Thyroid gland (tissue), 4 donors: ENCODE measurements at regions not wholly inside any gene's neighbourhood (a gene's known extent, or its start where the extent isn't known, plus 50 kb on each side); places are given as distances from the start of the nearest gene placed in this dataset.

Experiments
- DNase-seq, 2 donors: peaks; one replicate each; pipeline ENCODE4 v3.0.0-alpha.2; 2019
- H3K27ac ChIP-seq, 3 donors: fragments of 200-600 bp; sonication (generic); 1 replicate in 2 of 3; 2 replicates in 1 of 3; pipeline ENCODE4 v1.5.1; 2016 to 2019; ENCODE audit warnings: mild to moderate bottlenecking in 1 of 3, moderate library complexity in 1 of 3
- H3K27me3 ChIP-seq: fragments of 200-600 bp; sonication (generic); one replicate; pipeline ENCODE4 v1.5.1; 2019
- H3K36me3 ChIP-seq, 2 donors: fragments of 200-600 bp; sonication (generic); one replicate each; pipeline ENCODE4 v1.5.1; 2016 to 2019
- H3K4me1 ChIP-seq, 2 donors: fragments of 200-600 bp; sonication (generic); one replicate each; pipeline ENCODE4 v1.5.1; 2017 to 2019
- H3K4me3 ChIP-seq, 3 donors: fragments of 200-600 bp; sonication (generic); replicated peaks in 1 of 3; 1 replicate in 2 of 3; 2 replicates in 1 of 3; pipeline ENCODE4 v1.5.1; 2016; ENCODE audit warnings: mild to moderate bottlenecking in 1 of 3
- H3K9me3 ChIP-seq: fragments of 200-600 bp; sonication (generic); one replicate; pipeline ENCODE4 v1.5.1; 2017
- POLR2A ChIP-seq, 2 donors: fragments of 450-650 bp; IDR thresholded peaks; one replicate each; pipeline ENCODE4 v1.6.1; 2017; ENCODE audit warnings: antibody characterized with exemption in 2 of 2, mild to moderate bottlenecking in 2 of 2, moderate library complexity in 1 of 2
- WGBS, 2 donors: methylation state at CpG; one replicate each; pipeline ENCODE4 v1.1.5; 2017; 5-methylcytosine and 5-hydroxymethylcytosine counted together
- intact Hi-C: fragments of 100-400 bp; cut with DNase I; formaldehyde crosslinking; loops from one replicate; pipeline ENCODE4 v1.15.1; 2023
- TF ChIP-seq, protein P1 (sequence below), 6 experiments: fragments of 200-600 bp in 3 of 6; fragments of 450-650 bp in 3 of 6; sonication (generic) in 3 of 6; IDR thresholded peaks; one replicate each; pipeline ENCODE4 v1.5.1; 2016 to 2019; ENCODE audit warnings: antibody characterized with exemption in 6 of 6, mild to moderate bottlenecking in 2 of 6, inconsistent platforms in 1 of 6, moderate library complexity in 1 of 6

DNA sequence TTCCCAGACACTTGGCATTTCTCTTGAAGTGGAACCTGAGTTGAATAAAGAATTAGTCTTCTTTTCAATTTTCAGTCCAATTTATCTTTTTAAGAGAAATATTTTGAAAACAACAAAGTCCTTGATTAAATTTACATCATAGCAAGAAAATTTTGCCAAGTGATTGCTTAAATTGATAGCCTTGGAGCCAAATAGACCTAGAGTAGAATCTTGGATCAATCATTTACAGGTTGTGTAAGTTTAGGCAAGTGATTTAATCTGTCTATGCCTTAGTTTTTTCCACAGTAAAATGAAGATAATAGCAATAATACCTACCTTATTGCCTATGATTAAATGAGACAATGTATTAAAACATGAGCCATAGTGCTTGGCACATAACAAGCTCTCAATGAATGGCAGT lies 113.9 kb downstream of the LHX9 start:
- H3K9me3 ChIP-seq, result no peaks in the 10 kb centered on the region
- H3K27ac ChIP-seq, result no peak overlapping the region
- H3K36me3 ChIP-seq, result no peaks in the 10 kb centered on the region
- intact Hi-C loops, result no loop called here
- no peaks in the 10 kb centered on the region for H3K27me3 ChIP-seq
- H3K4me3 ChIP-seq, result no peak overlapping the region
- no peaks in the 10 kb centered on the region for H3K4me1 ChIP-seq
- TF ChIP-seq, protein P1, sequence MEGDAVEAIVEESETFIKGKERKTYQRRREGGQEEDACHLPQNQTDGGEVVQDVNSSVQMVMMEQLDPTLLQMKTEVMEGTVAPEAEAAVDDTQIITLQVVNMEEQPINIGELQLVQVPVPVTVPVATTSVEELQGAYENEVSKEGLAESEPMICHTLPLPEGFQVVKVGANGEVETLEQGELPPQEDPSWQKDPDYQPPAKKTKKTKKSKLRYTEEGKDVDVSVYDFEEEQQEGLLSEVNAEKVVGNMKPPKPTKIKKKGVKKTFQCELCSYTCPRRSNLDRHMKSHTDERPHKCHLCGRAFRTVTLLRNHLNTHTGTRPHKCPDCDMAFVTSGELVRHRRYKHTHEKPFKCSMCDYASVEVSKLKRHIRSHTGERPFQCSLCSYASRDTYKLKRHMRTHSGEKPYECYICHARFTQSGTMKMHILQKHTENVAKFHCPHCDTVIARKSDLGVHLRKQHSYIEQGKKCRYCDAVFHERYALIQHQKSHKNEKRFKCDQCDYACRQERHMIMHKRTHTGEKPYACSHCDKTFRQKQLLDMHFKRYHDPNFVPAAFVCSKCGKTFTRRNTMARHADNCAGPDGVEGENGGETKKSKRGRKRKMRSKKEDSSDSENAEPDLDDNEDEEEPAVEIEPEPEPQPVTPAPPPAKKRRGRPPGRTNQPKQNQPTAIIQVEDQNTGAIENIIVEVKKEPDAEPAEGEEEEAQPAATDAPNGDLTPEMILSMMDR (IDR thresholded peaks at IDR 0.05), result no peak
- TF ChIP-seq POLR2A (IDR thresholded peaks at IDR 0.05), result no peak
- no peak for DNase-seq

DNA sequence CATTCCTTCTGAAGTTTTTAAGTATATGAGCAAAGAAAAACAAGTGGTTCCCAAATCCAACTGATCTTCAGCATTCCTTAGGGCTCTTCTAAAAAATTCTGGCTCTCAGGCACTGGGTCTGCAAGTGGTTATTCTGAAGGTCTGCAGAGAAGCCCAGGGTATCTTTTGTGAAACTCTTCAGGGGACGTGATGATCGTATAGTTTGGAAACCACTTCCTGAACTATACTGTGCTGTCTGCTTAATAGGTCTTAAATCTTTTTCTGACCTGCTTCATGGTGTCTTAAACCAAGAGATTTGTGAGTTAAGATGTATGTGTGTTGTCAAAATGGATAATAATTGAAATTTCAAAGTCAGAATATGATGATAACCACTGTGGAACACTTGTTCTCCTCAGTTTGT lies 115.5 kb downstream of the LHX9 start:
- Histone ChIP-seq H3K27me3 (no peaks in the 10 kb centered on the region), H3K27ac (no peak overlapping the region), H3K4me3 (no peak overlapping the region), H3K4me1 (no peaks in the 10 kb centered on the region), H3K36me3 (no peaks in the 10 kb centered on the region), H3K9me3 (no peaks in the 10 kb centered on the region)
- DNase-seq, result no peak
- intact Hi-C loops, result no loop called here
- 64% methylated on average over 2 of the region's 2 CpGs for WGBS, 2 donors
- TF ChIP-seq, protein P1 (IDR thresholded peaks at IDR 0.05), result no peak
- TF ChIP-seq POLR2A (IDR thresholded peaks at IDR 0.05), result no peak

DNA sequence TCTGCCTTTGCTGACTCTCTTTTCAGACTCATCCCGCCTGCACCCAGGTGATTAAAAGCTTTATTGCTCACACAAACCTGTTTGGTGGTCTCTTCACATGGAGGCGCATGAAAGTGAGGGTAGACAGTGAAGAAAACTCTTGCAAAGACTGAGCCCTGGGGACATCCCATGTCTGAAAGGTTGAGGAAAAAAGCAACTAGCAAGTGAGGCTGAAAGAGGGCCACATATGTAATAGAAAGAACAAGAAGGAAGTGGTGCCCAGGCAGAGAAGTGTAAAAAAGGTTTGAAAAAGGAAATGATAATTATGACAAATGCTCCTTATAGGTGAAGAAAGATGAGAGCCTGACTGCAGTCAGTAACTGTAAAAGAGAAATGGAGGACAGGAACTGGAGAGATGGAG lies 115.9 kb upstream of the NEK7 start:
- WGBS, 2 donors, result 89 to 96% methylated on average over 2 of the region's 2 CpGs
- Histone ChIP-seq H3K27me3 (no peaks in the 10 kb centered on the region), H3K36me3 (no peaks in the 10 kb centered on the region), H3K9me3 (no peaks in the 10 kb centered on the region), H3K27ac (no peak overlapping the region), H3K4me1 (no peaks in the 10 kb centered on the region), H3K4me3 (no peak overlapping the region)
- no peak for TF ChIP-seq POLR2A (IDR thresholded peaks at IDR 0.05)
- TF ChIP-seq, protein P1 (IDR thresholded peaks at IDR 0.05), result no peak
- intact Hi-C loops, result no loop called here
- DNase-seq, result no peak

DNA sequence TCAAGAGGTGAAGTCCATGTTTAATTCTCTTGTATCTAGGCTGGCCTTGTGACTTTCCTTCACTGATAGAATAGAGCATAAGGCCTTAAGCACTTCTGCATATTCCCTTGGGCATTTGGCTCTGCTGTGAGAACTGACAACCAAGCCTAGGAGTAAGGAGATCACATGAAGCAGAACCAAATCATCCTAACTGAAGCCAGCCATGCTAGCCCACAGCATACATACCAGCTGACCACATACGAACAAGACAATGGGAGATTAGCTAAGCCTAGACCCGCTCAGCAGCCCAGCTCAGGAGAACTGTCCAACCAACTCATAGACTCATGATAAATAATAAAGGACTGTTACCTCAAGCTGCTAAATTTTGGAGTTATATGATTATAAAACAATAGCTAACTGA lies 114.6 kb upstream of the NEK7 start:
- WGBS, 2 donors, result 88 to 92% methylated on average over 2 of the region's 2 CpGs
- no peak overlapping the region for H3K27ac ChIP-seq
- no peak for DNase-seq
- no peaks in the 10 kb centered on the region for H3K9me3 ChIP-seq
- H3K4me1 ChIP-seq, result no peaks in the 10 kb centered on the region
- H3K4me3 ChIP-seq, result no peak overlapping the region
- H3K27me3 ChIP-seq, result no peaks in the 10 kb centered on the region
- TF ChIP-seq, protein P1 (IDR thresholded peaks at IDR 0.05), result no peak
- TF ChIP-seq POLR2A (IDR thresholded peaks at IDR 0.05), result no peak
- no peaks in the 10 kb centered on the region for H3K36me3 ChIP-seq
- intact Hi-C loops, result no loop called here

DNA sequence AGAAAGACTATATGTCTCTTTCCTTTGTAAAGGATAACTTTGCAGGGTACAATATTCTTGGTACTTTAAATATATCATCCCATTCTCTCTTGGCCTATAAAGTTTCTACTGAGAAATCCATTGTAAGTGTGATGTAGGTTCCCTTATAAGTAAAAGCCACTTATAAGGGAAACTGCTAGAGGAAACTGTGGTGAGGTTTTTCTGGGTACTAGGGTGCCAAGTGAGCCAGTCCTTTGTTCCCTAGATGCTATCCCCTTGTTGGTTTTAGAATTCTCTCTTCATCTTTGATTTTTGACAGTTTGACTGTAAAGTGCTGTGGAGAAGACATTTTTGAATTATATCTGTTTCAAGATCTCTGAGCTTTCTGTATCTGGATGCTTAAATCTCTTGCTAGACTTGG lies 108.9 kb upstream of the NEK7 start:
- Histone ChIP-seq H3K4me3 (no peak overlapping the region), H3K27me3 (no peaks in the 10 kb centered on the region), H3K36me3 (no peaks in the 10 kb centered on the region), H3K4me1 (no peaks in the 10 kb centered on the region), H3K27ac (no peak overlapping the region), H3K9me3 (no peaks in the 10 kb centered on the region)
- TF ChIP-seq, protein P1 (IDR thresholded peaks at IDR 0.05), result no peak
- TF ChIP-seq POLR2A (IDR thresholded peaks at IDR 0.05), result no peak
- DNase-seq, result no peak
- intact Hi-C loops, result no loop called here
